Upper lobe of left lung (tissue), 6 donors: ENCODE measurements at regions not wholly inside any gene's neighbourhood (a gene's known extent, or its start where the extent isn't known, plus 50 kb on each side); places are given as distances from the start of the nearest gene placed in this dataset.

Experiments used
- ATAC-seq, 2 donors: fragments of 200-7000 bp; cut with Tn5 transposase; one replicate each; pipeline ENCODE4 v1.9.1; 2022; ENCODE audit warnings: mild to moderate bottlenecking in 2 of 2, moderate library complexity in 2 of 2; ENCODE audit not compliant: low FRiP score in 2 of 2
- DNase-seq, 2 donors: peaks; one replicate each; pipeline ENCODE4 v3.0.0-alpha.2; 2019 to 2020
- H3K27ac ChIP-seq, 4 donors: fragments of 200-600 bp; sonication (generic); one replicate each; pipeline ENCODE4 v1.5.1; 2016 to 2019
- H3K27me3 ChIP-seq, 4 donors: fragments of 200-600 bp; sonication (generic); one replicate each; pipeline ENCODE4 v1.5.1; 2017 to 2019
- H3K36me3 ChIP-seq, 4 donors: fragments of 200-600 bp; sonication (generic); one replicate each; pipeline ENCODE4 v1.5.1; 2016 to 2019
- H3K4me1 ChIP-seq, 4 donors: fragments of 200-600 bp; sonication (generic); one replicate each; pipeline ENCODE4 v1.5.1; 2018 to 2019
- H3K4me3 ChIP-seq, 4 donors: fragments of 200-600 bp; sonication (generic); one replicate each; pipeline ENCODE4 v1.5.1; 2017 to 2019; ENCODE audit warnings: mild to moderate bottlenecking in 2 of 4, moderate library complexity in 1 of 4
- H3K9me3 ChIP-seq, 4 donors: fragments of 200-600 bp; sonication (generic); one replicate each; pipeline ENCODE4 v1.5.1; 2018 to 2019
- EP300 ChIP-seq, 4 donors: sonication (generic); formaldehyde crosslinking; IDR thresholded peaks; one replicate each; pipeline ENCODE4 v1.5.1; 2017; ENCODE audit warnings: antibody characterized with exemption in 4 of 4, control low read depth in 2 of 4
- POLR2A ChIP-seq, 4 donors: fragments of 450-650 bp; IDR thresholded peaks; one replicate each; pipeline ENCODE4 v1.5.1; 2016 to 2017; ENCODE audit warnings: antibody characterized with exemption in 4 of 4, mild to moderate bottlenecking in 2 of 4
- POLR2AphosphoS5 ChIP-seq, 2 donors: sonication (generic); formaldehyde crosslinking; IDR thresholded peaks; one replicate each; pipeline ENCODE4 v1.5.1; 2017; ENCODE audit warnings: antibody characterized with exemption in 2 of 2
- WGBS, 2 donors: methylation state at CpG; one replicate each; pipeline ENCODE4 v1.1.5; 2017 to 2018; 5-methylcytosine and 5-hydroxymethylcytosine counted together
- TF ChIP-seq, protein P1 (sequence below), 6 experiments: fragments of 450-650 bp in 4 of 6; fragments of 200-600 bp in 2 of 6; sonication (generic) in 2 of 6; IDR thresholded peaks; one replicate each; pipeline ENCODE4 v1.5.1; 2016 to 2019; ENCODE audit warnings: antibody characterized with exemption in 6 of 6
- donor health status: DM: no; HTN: no; CAD: no; lungs with moderate emphysema.
- donor health status: DM: no; HTN: yes; CAD: no; lungs with severe emphysema.

DNA sequence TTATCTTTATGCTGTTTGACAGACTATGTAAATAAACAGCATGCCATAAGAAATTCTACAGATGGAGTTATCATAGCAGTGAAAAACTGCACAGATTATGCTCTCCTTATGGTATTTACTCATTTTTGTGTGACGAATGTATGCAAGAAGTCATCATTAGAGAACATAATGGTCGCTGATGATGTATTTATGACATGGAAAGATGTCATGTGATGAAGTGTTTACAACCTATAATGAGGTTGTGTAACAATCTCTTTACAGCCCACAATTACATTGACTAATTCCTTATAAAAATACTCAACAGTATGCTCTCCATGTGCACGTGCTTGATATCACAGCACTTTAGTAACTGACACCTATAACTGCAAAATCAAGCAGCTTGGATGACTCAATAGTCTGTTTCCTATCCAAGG, 192.4 kb downstream of the BMP2 start:
- TF ChIP-seq POLR2AphosphoS5 (IDR thresholded peaks at IDR 0.05) (no peak), EP300 (IDR thresholded peaks at IDR 0.05) (no peak), POLR2A (IDR thresholded peaks at IDR 0.05) (no peak)
- TF ChIP-seq, protein P1, sequence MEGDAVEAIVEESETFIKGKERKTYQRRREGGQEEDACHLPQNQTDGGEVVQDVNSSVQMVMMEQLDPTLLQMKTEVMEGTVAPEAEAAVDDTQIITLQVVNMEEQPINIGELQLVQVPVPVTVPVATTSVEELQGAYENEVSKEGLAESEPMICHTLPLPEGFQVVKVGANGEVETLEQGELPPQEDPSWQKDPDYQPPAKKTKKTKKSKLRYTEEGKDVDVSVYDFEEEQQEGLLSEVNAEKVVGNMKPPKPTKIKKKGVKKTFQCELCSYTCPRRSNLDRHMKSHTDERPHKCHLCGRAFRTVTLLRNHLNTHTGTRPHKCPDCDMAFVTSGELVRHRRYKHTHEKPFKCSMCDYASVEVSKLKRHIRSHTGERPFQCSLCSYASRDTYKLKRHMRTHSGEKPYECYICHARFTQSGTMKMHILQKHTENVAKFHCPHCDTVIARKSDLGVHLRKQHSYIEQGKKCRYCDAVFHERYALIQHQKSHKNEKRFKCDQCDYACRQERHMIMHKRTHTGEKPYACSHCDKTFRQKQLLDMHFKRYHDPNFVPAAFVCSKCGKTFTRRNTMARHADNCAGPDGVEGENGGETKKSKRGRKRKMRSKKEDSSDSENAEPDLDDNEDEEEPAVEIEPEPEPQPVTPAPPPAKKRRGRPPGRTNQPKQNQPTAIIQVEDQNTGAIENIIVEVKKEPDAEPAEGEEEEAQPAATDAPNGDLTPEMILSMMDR (IDR thresholded peaks at IDR 0.05), result no peak
- no peaks in the 10 kb centered on the region for H3K9me3 ChIP-seq
- H3K4me3 ChIP-seq, result no peak overlapping the region
- H3K4me1 ChIP-seq, result no peaks in the 10 kb centered on the region
- no peaks in the 10 kb centered on the region for H3K36me3 ChIP-seq
- H3K27me3 ChIP-seq, result no peaks in the 10 kb centered on the region
- ATAC-seq, result no peak
- no peak overlapping the region for H3K27ac ChIP-seq
- 32 to 41% methylated on average over 3 of the region's 3 CpGs for WGBS, 2 donors
- no peak for DNase-seq

DNA sequence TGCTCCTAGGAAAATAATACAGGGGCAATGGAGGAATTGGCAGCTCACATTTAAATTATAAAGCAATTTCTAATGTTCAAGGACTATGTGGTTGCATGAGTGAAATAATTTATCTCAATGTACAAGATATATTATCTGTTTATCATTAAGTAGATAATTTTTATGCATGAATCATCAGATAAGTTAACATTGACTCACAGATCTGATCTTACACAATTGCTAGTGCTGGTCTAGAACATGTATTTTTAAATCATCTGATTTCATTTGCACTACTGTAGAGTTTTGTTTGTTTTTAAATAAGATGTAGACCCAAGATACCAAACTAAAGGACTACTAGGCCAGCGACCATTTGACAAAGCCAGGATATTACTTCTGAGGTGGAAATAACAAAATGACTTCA, 199.2 kb downstream of the BMP2 start:
- TF ChIP-seq, protein P1 (IDR thresholded peaks at IDR 0.05), result no peak
- TF ChIP-seq EP300 (IDR thresholded peaks at IDR 0.05) (no peak), POLR2AphosphoS5 (IDR thresholded peaks at IDR 0.05) (no peak), POLR2A (IDR thresholded peaks at IDR 0.05) (no peak)
- H3K27me3 ChIP-seq, result no peaks in the 10 kb centered on the region
- WGBS, 2 donors, result 35 to 54% methylated on average over 1 of the region's 1 CpG

DNA sequence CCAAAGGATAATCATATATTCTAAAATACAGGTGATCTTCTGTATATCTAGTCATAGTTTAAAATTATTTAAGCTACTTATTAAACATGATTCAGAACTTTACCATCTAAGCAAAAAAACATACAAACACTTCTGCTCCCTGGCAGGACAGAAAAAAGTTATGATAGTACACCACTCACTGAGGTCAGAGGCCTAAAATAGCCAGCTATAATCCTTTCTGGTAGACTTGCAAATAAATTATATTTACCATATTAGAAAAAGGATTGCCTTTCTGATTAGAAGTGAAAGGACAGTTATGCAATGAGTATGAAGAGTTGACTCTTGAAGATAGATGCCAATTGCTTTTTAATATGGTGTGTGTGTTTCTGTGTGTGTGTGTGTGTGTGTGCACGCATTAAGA, 207.4 kb downstream of the BMP2 start:
- ATAC-seq (no peak), DNase-seq (no peak)
- Histone ChIP-seq H3K4me3 (no peak overlapping the region), H3K27ac (no peak overlapping the region), H3K4me1 (no peaks in the 10 kb centered on the region), H3K9me3 (peaks cover 0 to 4% (median 0%) of the 10 kb centered on the region in 4 donors), H3K36me3 (no peaks in the 10 kb centered on the region), H3K27me3 (no peaks in the 10 kb centered on the region)
- no peak for TF ChIP-seq POLR2A (IDR thresholded peaks at IDR 0.05)
- TF ChIP-seq POLR2AphosphoS5 (IDR thresholded peaks at IDR 0.05), result no peak
- 79 to 87% methylated on average over 1 of the region's 1 CpG for WGBS, 2 donors

More for the DNA sequence above, 199.2 kb downstream of the BMP2 start:
- no peaks in the 10 kb centered on the region for H3K36me3 ChIP-seq
- no peak for DNase-seq
- H3K27ac ChIP-seq, result no peak overlapping the region
- H3K9me3 ChIP-seq, result no peaks in the 10 kb centered on the region
- H3K4me1 ChIP-seq, result no peaks in the 10 kb centered on the region
- no peak for ATAC-seq
- no peak overlapping the region for H3K4me3 ChIP-seq

DNA sequence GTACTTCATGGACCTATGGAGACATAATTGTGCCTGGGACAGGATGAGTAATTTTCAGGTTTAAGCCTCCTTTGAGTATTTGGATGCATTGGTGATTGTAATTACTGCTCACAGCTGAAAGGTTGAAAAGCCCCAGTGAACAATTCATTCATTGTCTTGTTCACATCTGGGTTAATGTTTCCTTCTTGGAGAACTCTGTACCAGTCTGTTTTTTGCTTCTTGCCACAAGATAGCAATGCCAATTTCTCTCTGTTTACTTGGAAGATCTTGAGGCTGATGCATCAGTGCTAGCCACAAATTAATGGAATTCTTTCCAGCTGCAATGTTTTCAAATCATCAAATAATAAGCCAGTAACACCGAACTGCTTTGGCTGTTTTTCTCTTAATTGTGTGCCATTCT, 207.8 kb downstream of the BMP2 start:
- ATAC-seq, result no peak
- Histone ChIP-seq H3K4me1 (no peaks in the 10 kb centered on the region), H3K36me3 (no peaks in the 10 kb centered on the region), H3K9me3 (peaks cover 0 to 4% (median 0%) of the 10 kb centered on the region in 4 donors), H3K27ac (no peak overlapping the region), H3K4me3 (no peak overlapping the region), H3K27me3 (no peaks in the 10 kb centered on the region)
- no peak for DNase-seq
- TF ChIP-seq POLR2AphosphoS5 (IDR thresholded peaks at IDR 0.05), result no peak
- TF ChIP-seq EP300 (IDR thresholded peaks at IDR 0.05), result no peak
- TF ChIP-seq, protein P1 (IDR thresholded peaks at IDR 0.05), result no peak
- TF ChIP-seq POLR2A (IDR thresholded peaks at IDR 0.05), result no peak
- 72 to 82% methylated on average over 1 of the region's 1 CpG for WGBS, 2 donors

DNA sequence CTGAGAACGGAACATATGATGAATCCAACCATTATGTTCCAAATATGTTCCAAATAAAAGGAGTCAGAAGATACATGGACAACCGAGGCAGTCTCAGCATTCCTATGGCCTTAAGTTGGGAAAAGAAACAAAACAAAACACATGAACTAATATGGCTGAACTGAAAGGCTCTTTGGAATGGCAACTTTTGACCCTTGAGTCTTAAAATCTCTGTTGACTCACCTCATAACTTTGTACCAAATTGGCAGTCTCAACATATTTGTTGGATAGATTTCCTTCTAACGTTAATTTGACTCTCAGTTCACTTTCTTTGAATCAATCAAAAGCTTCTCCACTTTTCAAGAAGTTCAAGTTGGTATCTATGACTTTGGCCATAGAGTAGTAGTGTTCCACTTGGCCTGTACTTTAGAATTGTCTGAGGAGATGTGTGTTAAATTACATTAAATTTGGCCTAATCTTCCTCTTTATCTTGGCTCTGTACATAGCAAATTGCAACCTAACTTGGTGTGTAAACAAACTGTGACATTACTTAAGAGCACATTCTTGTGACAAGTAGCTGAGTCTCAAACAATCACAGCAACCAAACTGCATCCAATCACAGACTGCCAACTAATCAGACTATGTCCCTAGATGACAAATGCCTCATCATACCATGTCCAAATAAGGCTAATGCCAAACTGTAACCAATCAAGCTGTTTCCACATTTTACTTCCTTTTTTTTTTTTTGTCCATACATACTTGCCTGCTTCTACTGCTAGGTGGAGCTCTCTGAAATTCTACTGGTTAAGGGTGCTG, 208.8 kb downstream of the BMP2 start:
- Histone ChIP-seq H3K36me3 (no peaks in the 10 kb centered on the region), H3K9me3 (peaks cover 0 to 4% (median 0%) of the 10 kb centered on the region in 4 donors), H3K4me1 (no peaks in the 10 kb centered on the region), H3K4me3 (no peak overlapping the region), H3K27me3 (no peaks in the 10 kb centered on the region), H3K27ac (no peak overlapping the region)
- ATAC-seq (no peak), DNase-seq (no peak)
- TF ChIP-seq POLR2AphosphoS5 (IDR thresholded peaks at IDR 0.05) (no peak), EP300 (IDR thresholded peaks at IDR 0.05) (no peak), POLR2A (IDR thresholded peaks at IDR 0.05) (no peak)
- TF ChIP-seq, protein P1 (IDR thresholded peaks at IDR 0.05), result no peak
- WGBS, 2 donors, result 48 to 57% methylated on average over 3 of the region's 3 CpGs
